PC-3 (cell line): ENCODE measurements at regions not wholly inside any gene's neighbourhood (a gene's known extent, or its start where the extent isn't known, plus 50 kb on each side); places are given as distances from the start of the nearest gene placed in this dataset.

Experiments used
- ATAC-seq: fragments of 200-7000 bp; cut with Tn5 transposase; 2 replicates; pipeline ENCODE4 v1.9.1; 2020; ENCODE audit warnings: mild to moderate bottlenecking, moderate library complexity
- BruUV-seq: library from RNA; stranded (reverse); fragments of 400-500 nt; replicated peaks from 2 replicates; lab custom pipeline; 2021; lab: Mats Ljungman, UMichigan
- CTCF ChIA-PET: fragments of 300-600 bp; sonication (Branson Sonifier 250); formaldehyde crosslinking; loops from one replicate; lab custom pipeline; 2022; ENCODE audit warnings: antibody characterized with exemption; lab: Charles Lee
- POLR2A ChIA-PET: fragments of 300-600 bp; sonication (Branson Sonifier 250); formaldehyde crosslinking; loops from one replicate; lab custom pipeline; 2022; ENCODE audit warnings: antibody characterized with exemption; ENCODE audit not compliant: unreplicated experiment; lab: Charles Lee
- DNase-seq: peaks from one replicate; pipeline ENCODE4 v3.0.0-alpha.2; 2015
- H2AFZ ChIP-seq: fragments of 300-600 bp; sonication (generic); 2 replicates; pipeline ENCODE4 v1.6.0; 2016; ENCODE audit warnings: antibody characterized with exemption, low read length
- H3F3A ChIP-seq: fragments of 300-600 bp; sonication (generic); one replicate; pipeline ENCODE4 v1.6.0; 2017; ENCODE audit warnings: antibody characterized with exemption, low read length, control low read depth, mild to moderate bottlenecking; ENCODE audit not compliant: unreplicated experiment
- H3K27ac ChIP-seq: fragments of 300-600 bp; sonication (generic); 2 replicates; pipeline ENCODE4 v1.5.1; 2016; ENCODE audit warnings: mild to moderate bottlenecking, low read length
- H3K27me3 ChIP-seq: fragments of 300-600 bp; sonication (generic); 2 replicates; pipeline ENCODE4 v1.6.1; 2016; ENCODE audit warnings: low read length, mixed read lengths
- H3K36me3 ChIP-seq: fragments of 300-600 bp; sonication (generic); 2 replicates; pipeline ENCODE4 v1.6.1; 2016; ENCODE audit warnings: low read depth, mixed run types, low read length, mixed read lengths
- H3K4me1 ChIP-seq: fragments of 300-600 bp; sonication (generic); 2 replicates; pipeline ENCODE4 v1.5.1; 2016; ENCODE audit warnings: low read length; ENCODE audit not compliant: insufficient read depth
- H3K4me2 ChIP-seq: fragments of 300-600 bp; sonication (generic); 2 replicates; pipeline ENCODE4 v1.6.0; 2016; ENCODE audit warnings: low read length
- H3K4me3 ChIP-seq: fragments of 300-600 bp; sonication (generic); 2 replicates; pipeline ENCODE4 v1.5.1; 2016; ENCODE audit warnings: mild to moderate bottlenecking, low read length, mixed read lengths
- H3K79me2 ChIP-seq: fragments of 300-600 bp; sonication (generic); 2 replicates; pipeline ENCODE4 v1.6.1; 2017; ENCODE audit warnings: low read length, mixed read lengths
- H3K9ac ChIP-seq: fragments of 300-600 bp; sonication (generic); 2 replicates; pipeline ENCODE4 v1.6.0; 2016; ENCODE audit warnings: mild to moderate bottlenecking, low read length
- H3K9me2 ChIP-seq: fragments of 300-600 bp; sonication (generic); replicated peaks from 2 replicates; pipeline ENCODE4 v1.6.1; 2016; ENCODE audit warnings: mixed run types, low read length, mixed read lengths
- H3K9me3 ChIP-seq: fragments of 300-600 bp; sonication (generic); 2 replicates; pipeline ENCODE4 v1.6.1; 2016; ENCODE audit warnings: low read length, mixed read lengths
- H4K20me1 ChIP-seq: fragments of 300-600 bp; sonication (generic); 2 replicates; pipeline ENCODE4 v1.6.1; 2016; ENCODE audit warnings: low read length, mixed read lengths
- EZH2 ChIP-seq: fragments of 300-600 bp; sonication (generic); IDR thresholded peaks from one replicate; pipeline ENCODE4 v1.6.1; 2017; ENCODE audit warnings: antibody characterized with exemption, mild to moderate bottlenecking, low read length; ENCODE audit not compliant: unreplicated experiment
- EZH2phosphoT487 ChIP-seq: fragments of 300-600 bp; sonication (generic); IDR thresholded peaks from 2 replicates; pipeline ENCODE4 v1.6.1; 2018; ENCODE audit warnings: mild to moderate bottlenecking, antibody characterized with exemption, low read length, borderline replicate concordance
- intact Hi-C: fragments of 100-400 bp; cut with micrococcal nuclease; formaldehyde crosslinking; loops from 2 replicates; pipeline ENCODE4 v1.9.0; 2023
- TF ChIP-seq, protein P1 (sequence below): fragments of 300-600 bp; sonication (generic); conservative IDR thresholded peaks from 2 replicates; pipeline ENCODE4 v1.5.1; 2017; ENCODE audit warnings: antibody characterized with exemption, low read depth, mild to moderate bottlenecking, low read length

DNA sequence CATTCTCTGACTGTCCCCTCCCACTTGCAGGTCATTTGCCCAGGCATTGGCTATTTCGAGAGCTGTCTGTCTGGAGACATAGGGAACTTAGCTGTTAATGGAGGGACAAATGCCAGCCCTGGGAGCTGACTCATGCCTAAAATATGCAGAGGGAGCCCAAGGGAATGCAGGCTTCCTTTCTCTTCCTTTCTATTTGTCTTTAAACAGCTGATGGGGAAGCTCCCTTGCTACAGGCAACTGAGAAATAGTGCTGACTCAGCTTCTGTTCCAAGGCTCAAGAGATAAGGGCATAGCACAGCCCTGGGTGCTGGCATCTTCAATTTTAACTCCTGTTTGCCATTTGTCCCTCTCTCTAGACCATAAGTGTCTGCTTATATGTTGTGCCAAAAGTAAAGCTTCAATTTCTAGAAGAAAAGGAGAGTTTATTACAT lies 82.7 kb upstream of the C1GALT1 start:
- no TSS peak for BruUV-seq
- no peaks in the 10 kb centered on the region for H3F3A ChIP-seq
- ChIA-PET POLR2A (interaction anchor here (1.4 kb wide), 1 partner anchor 81 kb away, joined by 4 read pairs; no protein-coding TSS in a partner anchor), CTCF (interaction anchor here (0.5 to 1.4 kb wide), 5 partner anchors 81 to 145 kb away, joined by 3 to 4 read pairs (median 3); no protein-coding TSS in a partner anchor)
- no peaks in the 10 kb centered on the region for H4K20me1 ChIP-seq
- no peaks in the 10 kb centered on the region for H3K9me2 ChIP-seq
- no peaks in the 10 kb centered on the region for H3K79me2 ChIP-seq
- no peaks in the 10 kb centered on the region for H3K27me3 ChIP-seq
- H3K4me3 ChIP-seq, result no peak overlapping the region
- H3K4me2 ChIP-seq, result peak overlapping the region; percentile 54
- H2AFZ ChIP-seq, result no peak overlapping the region
- intact Hi-C loops, result loop anchor here (1.0 to 10.0 kb wide), 5 partner anchors 81 to 338 kb away; no protein-coding TSS in a partner anchor
- no peak for TF ChIP-seq EZH2phosphoT487
- no peak for TF ChIP-seq EZH2
- TF ChIP-seq, protein P1, sequence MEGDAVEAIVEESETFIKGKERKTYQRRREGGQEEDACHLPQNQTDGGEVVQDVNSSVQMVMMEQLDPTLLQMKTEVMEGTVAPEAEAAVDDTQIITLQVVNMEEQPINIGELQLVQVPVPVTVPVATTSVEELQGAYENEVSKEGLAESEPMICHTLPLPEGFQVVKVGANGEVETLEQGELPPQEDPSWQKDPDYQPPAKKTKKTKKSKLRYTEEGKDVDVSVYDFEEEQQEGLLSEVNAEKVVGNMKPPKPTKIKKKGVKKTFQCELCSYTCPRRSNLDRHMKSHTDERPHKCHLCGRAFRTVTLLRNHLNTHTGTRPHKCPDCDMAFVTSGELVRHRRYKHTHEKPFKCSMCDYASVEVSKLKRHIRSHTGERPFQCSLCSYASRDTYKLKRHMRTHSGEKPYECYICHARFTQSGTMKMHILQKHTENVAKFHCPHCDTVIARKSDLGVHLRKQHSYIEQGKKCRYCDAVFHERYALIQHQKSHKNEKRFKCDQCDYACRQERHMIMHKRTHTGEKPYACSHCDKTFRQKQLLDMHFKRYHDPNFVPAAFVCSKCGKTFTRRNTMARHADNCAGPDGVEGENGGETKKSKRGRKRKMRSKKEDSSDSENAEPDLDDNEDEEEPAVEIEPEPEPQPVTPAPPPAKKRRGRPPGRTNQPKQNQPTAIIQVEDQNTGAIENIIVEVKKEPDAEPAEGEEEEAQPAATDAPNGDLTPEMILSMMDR, result no peak
- H3K9ac ChIP-seq, result no peak overlapping the region
- no peaks in the 10 kb centered on the region for H3K9me3 ChIP-seq
- peak; percentile 98 for DNase-seq
- H3K36me3 ChIP-seq, result no peaks in the 10 kb centered on the region
- peaks cover 20% of the 10 kb centered on the region for H3K4me1 ChIP-seq
- ATAC-seq, result peak; percentile 92
- no peak overlapping the region for H3K27ac ChIP-seq

DNA sequence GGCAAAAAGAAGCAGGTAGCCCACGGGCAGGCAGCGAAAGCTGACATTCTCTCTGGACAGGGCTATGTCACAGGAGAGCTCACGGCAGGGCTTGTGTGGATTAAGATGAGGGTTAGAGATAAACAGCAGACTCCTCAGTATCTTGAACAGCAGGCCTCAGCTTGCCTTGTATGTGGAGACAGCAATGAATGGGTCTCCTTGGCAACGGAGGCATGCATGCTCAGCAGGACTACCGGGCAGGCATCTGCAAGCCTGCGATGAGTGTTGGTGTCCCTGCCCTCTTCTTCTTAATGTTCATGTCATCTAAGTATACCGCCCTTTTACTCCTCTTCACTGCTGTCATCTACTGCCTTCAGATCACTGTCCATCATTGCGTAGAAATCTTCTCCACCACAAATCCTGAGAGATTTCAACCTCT lies 81.9 kb upstream of the C1GALT1 start:
- H3K4me1 ChIP-seq, result peaks cover 20% of the 10 kb centered on the region
- no peaks in the 10 kb centered on the region for H3K9me2 ChIP-seq
- H3K27me3 ChIP-seq, result no peaks in the 10 kb centered on the region
- ChIA-PET CTCF (no interaction called here), POLR2A (interaction anchor here (1.4 kb wide), 1 partner anchor 82 kb away, joined by 4 read pairs; no protein-coding TSS in a partner anchor)
- DNase-seq, result no peak
- no peak overlapping the region for H3K4me2 ChIP-seq
- no peaks in the 10 kb centered on the region for H4K20me1 ChIP-seq
- intact Hi-C loops, result loop anchor here (5.0 to 10.0 kb wide), 3 partner anchors 144 to 337 kb away; no protein-coding TSS in a partner anchor
- no peaks in the 10 kb centered on the region for H3K9me3 ChIP-seq
- BruUV-seq, result no TSS peak
- TF ChIP-seq, protein P1, result no peak
- TF ChIP-seq EZH2phosphoT487 (no peak), EZH2 (no peak)
- H3K9ac ChIP-seq, result no peak overlapping the region
- ATAC-seq, result no peak
- no peak overlapping the region for H2AFZ ChIP-seq
- no peaks in the 10 kb centered on the region for H3K79me2 ChIP-seq
- H3K4me3 ChIP-seq, result no peak overlapping the region
- no peak overlapping the region for H3K27ac ChIP-seq
- no peaks in the 10 kb centered on the region for H3F3A ChIP-seq
- H3K36me3 ChIP-seq, result no peaks in the 10 kb centered on the region

DNA sequence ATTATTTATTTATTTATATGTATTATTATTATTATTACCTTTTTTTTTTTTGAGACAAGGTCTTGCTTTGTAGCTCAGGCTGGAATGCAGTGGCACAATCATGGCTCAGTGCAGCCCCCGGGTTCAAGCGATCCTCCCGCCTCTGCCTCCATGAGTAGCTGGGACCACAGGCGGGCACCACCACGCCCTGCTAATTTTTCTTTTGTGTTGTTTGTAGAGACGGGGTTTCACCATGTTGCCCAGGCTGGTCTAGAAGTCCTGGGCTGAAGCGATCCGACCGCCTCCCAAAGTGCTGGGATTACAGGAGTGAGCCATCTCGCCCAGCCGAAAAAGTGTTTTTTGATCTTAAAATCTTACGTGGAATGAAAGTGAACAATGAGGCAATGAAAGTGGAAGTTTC lies 79.4 kb upstream of the C1GALT1 start:
- H4K20me1 ChIP-seq, result no peaks in the 10 kb centered on the region
- H2AFZ ChIP-seq, result peak overlapping the region; percentile 75
- no peaks in the 10 kb centered on the region for H3K9me3 ChIP-seq
- peak overlapping the region; percentile 78 for H3K4me2 ChIP-seq
- no peaks in the 10 kb centered on the region for H3F3A ChIP-seq
- no peaks in the 10 kb centered on the region for H3K27me3 ChIP-seq
- TF ChIP-seq EZH2, result no peak
- TF ChIP-seq, protein P1, result no peak
- TF ChIP-seq EZH2phosphoT487, result no peak
- POLR2A ChIA-PET, result interaction anchor here (0.5 to 0.6 kb wide), 2 partner anchors 73 to 178 kb away, joined by 3 to 10 read pairs; no protein-coding TSS in a partner anchor
- H3K9ac ChIP-seq, result peak overlapping the region; percentile 36
- intact Hi-C loops, result loop anchor here (1.0 to 10.0 kb wide), 8 partner anchors 74 to 438 kb away; partner anchors contain the start of gene C1GALT1
- peak overlapping the region; percentile 49 for H3K4me3 ChIP-seq
- H3K4me1 ChIP-seq, result peaks cover 20% of the 10 kb centered on the region
- no TSS peak for BruUV-seq
- DNase-seq (peak; percentile 23), ATAC-seq (peak; percentile 13)
- H3K27ac ChIP-seq, result no peak overlapping the region
- no peaks in the 10 kb centered on the region for H3K9me2 ChIP-seq
- no peaks in the 10 kb centered on the region for H3K79me2 ChIP-seq
- H3K36me3 ChIP-seq, result no peaks in the 10 kb centered on the region
- CTCF ChIA-PET, result interaction anchor here (0.6 to 1.1 kb wide), 10 partner anchors 10 to 336 kb away, joined by 3 to 23 read pairs (median 5); partner anchors contain the start of gene C1GALT1
